Stimulated activated CD8-positive, alpha-beta memory T cell treated with anti-CD3 and anti-CD28 coated beads, Interleukin-4, amount 100 ng/mL, for 24 hours (primary cell): ENCODE measurements at regions not wholly inside any gene's neighbourhood (a gene's known extent, or its start where the extent isn't known, plus 50 kb on each side); places are given as distances from the start of the nearest gene placed in this dataset.
A peak's percentile ranks its signal among the peaks of the same experiment; 100 is the strongest.

Experiments
- DNase-seq: peaks from one replicate; pipeline ENCODE4 v3.0.0-alpha.2; 2020; ENCODE audit warnings: low read depth

DNA sequence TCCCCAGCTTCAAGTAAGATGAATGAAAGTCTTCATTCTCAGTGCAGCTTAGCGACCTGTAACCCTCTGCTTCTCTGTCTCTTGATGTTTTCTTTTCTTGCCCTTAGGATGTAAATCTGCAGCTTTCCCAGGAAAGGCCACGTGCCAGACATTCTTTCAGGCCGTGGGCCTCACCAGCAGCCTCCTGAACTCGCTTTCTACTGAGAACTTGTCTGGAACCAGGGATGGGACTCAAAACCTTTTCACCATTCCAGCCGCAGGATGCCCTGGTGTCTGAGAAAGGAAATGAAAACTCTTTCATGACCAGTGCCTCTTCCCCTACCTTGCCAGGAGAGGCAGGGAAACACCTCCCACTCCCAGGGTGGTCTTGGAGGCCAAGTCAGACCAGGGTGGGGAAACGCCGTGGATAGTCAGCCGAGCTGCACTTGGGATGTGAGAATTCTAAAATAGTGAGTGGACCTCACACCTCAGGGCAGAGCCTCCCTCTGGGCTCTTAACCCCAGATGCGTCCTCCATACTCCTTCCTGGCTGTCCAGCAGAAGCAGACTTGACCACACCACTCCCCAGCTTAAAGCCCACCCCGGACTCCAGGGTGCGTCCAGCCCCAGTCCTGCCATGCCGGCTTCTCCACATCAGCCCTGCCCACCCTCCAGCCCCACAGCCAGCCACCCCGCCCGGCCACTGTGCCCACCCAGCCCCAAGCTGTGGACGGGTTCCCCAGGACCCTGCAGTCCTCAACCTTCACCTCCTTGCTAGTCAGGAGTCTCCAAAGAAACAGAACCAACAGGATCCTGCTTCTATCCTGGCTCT, 115.5 kb downstream of the TWIST2 start:
- DNase-seq, result no peak

DNA sequence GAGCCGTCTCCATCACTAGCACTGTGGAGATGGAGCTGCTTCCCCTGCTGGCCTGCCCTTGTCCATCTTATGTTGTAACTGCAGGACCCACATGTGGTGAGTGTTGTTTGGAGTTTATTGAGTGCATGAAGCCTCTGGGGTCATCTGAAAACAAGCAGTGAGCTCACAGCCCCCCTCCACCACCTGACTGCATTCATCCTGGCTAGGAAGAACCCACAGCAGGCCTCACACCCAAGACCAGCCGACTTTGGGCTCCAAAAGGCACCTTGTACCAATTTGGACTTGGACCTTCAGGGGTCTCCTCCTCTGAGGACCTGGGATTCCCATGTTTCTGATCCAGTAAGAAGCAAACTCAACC, 116.1 kb downstream of the TWIST2 start:
- DNase-seq, result no peak

DNA sequence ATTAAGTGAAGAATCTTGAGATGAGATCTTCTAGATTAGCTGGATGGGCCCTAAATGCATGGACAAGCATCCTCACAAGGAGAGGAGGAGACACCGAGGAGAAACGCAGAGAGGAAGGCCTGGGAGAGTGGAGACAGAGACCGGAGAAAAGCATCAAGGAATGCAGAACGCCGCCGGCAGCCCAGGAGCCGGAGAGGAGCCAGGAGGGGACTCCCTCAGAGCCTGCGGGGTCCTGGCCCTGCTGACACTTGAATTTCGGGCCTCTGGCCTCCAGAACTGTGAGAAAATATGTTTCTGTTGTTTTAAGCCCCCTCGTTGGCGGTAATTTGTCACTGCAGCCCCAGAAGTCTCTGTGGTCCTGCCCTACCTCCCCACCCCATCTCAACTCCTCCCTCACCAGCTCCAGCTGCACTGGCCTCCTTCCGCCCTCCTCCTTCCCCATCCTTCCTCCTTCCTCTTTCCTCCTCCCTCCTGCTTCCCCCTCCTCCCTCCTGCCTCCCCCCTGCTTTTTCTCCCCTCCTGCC, 116.7 kb downstream of the TWIST2 start:
- no peak for DNase-seq

DNA sequence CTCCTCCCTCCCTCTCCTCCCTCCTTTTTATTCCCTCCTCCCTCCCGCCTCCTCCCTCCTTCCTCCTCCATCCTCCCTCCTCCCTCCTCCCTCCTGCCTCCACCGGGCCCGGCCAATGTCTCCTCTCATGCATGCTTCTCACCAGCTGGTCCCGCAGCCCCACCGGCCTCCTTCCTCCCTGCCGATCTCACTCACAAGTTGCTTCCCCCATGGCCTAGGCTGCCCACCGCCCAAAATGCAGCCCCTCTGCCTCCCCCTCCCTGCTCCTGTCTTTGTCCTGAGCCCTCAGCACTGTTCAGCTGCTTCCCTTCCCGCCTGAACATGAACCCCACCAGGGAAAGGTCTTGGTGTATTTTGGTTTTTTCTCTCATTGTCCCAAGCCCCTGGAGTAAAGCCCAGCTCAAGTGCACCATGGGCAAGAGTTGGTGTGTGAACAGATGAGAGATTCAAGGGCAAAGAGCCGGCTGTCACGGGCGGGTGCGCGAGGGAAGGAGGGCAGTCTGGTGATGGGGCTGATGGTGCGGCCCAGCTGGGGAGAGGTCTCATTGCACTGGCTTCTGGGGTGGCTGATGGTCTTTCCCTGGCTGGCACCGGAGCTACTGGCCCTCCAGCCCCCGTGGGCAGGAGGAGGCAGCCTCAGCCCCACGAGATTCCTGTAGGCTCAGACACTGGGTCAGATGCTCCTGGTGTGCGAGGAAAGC, 117.6 kb downstream of the TWIST2 start:
- no peak for DNase-seq

DNA sequence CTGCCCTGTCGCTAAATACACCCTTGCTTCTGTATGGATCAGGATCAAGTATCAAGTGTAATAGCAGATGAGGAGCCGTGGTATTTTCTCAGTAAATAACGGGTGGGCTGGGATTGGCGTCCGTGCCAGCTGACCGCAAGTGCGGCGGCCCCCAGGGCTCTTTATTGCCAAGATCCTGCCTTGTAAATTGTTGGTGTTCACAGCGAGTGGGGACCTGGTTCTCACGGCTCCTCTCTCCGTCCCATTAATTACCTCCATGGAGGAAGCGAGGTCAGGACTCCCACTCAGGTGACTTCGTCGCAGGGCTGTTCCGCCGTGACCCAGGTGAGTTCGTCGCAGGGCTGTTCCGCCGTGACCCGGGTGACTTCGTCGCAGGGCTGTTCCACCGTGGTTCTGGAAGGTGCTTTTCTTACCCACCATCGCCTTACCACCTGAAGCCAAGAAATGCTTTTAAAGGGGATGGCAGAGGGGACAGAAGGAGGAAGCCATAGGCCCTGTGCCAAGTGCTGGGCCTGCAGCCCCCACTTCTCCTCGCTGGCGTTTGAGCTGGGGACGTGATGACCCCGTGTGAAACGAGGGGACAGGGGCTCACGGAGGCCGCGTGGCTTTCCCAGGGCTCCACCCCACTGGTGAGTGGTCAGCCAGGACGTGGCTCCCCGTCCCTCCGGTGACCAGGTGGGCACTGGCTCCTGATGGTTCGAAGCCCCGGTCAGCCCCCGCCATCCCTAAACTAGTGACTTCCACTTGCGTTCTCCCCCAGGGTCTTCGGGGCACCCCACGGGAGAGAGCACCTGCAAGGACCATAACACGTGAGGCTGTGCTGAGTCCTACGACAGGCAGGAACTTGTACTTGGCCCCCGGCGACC, 118.4 kb downstream of the TWIST2 start:
- DNase-seq, result no peak

DNA sequence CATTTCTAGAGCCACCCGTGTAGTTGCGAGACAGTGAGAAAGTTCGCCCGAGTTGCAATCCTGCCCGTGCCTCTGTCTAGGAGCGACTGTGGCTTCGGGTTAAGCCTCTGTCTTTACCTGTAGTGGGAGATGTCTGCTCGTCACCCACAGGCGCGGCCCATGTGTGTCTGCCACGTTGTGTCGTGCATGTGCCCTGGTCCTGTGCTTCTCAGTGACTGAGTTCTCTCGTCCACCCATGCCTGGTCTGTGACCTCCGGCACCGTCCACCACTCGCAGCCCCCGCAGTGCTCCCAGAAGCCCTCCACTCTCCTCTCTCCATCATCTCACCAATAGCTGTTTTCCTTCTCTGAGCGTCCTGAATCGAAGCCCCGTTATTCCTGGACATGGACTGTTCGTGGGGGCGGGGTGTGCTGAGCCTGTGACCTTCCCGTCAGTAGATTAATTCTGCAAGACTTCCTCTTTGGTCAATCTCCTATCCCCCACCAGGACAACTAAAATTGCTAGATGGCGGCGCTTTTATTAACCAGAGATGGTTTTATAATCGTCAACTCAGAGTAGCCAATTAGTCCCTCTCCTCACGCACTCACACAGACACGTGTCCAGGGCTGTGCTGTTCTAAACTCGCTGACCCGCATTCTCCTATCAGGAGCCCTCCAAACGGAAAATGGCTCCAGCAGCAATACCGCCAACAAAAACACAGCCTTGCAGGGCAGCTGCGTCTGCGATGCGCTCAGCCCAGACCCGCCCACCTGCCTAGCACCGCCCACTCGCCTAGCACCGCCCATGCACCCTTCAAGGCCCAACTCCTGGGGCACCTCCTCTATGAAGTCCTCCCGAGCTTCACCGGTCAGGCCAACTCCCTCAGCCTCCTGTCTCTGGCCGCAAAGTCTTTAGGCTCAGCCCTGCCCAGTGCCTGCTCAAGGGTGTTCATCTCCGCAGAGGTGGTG, 119.4 kb downstream of the TWIST2 start:
- DNase-seq, result no peak

DNA sequence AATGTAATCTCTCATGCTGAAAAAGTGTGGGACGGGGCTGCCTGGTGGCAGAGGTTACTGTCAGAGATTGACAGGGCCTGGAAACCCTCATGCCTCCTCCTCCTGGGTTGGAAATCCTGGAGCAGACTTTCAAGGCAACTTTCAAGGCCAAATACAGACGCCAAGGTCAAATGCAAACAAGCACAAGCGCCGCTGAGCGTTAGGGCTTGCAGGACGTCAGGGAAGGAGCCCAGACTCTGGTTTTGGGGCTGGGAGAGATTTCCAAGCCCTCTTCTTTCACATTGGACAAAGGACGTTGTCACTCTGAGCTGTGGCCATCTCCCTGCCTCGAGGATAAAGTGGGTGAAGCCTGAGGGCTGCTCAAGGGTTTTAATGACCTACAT, 120.1 kb downstream of the TWIST2 start:
- no peak for DNase-seq

DNA sequence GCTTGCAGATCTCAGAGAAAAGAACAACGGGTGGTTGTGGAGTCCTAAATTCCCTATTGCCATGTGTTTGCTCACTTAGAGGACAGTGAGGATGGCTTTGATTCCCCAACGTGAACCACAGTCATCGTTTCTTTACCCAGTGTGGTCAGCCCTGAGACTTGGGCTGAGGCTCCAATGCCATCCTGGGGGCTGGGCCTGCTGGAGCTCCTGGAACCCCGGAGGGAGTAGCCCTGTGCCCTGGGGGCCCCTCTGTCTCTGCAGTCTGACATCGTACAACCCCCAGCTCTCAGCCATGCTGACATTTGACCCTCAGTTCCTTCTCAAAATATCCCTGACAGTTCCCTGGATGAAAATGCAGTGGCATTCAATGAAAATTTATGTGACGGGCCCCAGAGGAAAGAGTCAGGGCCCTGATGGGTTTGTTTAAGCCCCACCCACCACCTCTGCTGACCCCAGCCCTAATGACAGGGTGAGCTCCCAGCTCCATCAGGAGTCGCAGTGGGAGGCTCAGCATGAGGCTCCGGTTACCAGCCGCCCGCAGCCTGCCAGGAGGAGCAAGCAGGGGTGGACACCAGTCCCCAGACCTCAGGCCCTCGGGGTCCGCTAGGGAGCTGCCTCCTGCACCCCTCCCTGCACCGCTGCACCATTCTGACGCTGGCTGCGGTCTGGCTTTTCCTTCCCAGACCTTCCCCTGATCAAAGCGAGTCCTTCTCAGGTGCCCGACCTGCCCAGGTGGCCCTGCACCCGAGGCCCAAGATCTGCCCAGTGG, 120.9 kb downstream of the TWIST2 start:
- no peak for DNase-seq

DNA sequence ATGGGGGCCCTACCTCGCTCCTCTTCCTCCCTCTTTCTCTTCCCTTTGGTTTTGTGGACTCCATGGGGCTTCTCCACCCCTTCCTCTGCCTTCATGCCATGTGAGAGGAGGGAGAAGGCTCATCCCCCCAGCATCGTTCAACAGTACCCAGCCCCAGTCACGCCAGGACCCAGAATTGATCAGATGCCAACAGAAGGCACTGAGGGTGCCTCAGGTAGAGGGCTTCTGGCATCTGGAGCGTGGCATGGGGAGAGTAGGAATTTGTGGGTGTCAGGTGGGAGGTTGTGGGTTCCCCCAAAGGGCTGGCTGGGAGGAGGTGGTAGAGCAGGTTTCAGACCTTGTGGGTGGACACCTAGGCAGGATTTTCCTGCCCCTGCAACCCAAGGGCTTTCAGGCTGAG, 122.0 kb downstream of the TWIST2 start:
- no peak for DNase-seq

DNA sequence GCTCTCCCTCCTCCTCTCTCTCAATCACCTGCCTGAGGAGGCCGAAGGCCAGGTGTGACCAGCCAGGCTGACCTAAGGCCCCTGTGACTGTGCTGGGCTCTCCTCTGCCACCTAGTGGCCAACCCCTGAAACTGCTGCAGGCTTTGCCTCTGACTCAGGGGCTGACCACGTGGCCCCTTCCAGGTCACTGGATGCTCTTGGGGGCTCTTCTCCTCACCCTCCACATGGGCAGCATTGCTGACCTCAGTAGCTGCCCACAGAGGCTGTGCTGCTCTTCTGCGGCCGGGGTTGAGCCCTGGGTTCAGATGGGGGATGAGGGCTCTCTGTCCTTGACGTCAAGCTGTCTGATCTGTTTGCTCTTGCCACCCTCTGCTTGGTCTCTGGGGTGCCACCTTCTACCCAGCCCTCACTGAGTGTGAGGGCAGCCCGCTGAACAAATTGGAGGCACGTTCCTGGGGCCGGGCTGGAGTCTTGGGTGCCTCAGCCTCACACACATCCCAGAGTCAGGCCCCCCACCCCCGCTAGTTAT, 122.7 kb downstream of the TWIST2 start:
- DNase-seq, result peak; percentile 28

DNA sequence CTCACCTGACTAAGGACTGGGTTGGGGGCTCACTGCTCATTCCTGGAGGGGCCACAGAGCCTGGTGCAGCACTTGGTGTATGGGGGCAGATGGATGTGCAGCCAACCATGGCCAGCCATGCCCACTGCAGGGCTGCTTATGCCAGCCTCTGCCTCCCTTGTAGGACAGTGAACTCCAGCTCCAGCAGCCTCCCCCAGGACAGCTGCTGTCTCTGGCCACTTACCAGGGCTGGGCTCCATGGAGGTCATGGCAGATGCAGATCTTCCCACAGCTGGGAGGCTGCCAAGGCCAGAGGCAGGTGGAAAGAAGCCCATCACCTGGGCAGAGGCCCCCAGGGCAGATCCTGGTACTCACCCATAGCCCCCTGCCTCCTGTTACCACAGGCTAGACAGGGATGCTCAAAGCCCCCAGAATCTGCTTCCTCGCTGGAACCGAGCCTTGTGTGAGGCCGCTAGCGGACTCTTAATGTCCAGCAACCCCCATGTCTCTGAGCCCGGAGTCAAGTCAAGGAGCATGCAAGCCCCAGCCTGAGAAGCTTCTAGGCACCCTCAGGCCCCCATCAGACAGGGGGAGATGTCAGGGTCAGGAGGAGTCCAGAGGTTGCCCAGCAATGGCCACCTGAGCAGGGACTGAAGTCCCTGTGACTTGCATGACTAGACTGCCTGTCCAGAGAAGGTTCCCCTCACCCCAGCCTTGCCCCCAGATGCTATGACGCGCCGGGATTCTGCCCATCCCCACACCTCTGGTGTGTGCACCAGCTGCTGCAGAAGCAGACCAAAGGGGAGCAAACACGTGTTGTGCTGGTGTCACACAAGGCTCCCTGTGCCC, 123.6 kb downstream of the TWIST2 start:
- no peak for DNase-seq

DNA sequence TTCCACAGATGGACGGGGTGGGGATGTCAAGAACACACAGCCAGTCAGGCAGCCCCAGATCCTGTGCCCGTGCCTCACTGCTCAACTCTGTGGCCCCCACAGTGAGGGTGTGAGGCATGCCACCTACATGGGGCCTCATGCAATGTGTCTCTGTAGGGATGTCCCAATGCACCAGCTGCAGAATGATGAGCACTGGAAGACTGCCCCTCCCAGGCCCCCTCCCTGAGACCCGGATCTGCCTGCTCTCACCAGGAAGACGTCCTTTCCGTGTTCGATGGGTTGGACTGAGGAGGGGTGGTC, 124.2 kb downstream of the TWIST2 start:
- DNase-seq, result no peak

DNA sequence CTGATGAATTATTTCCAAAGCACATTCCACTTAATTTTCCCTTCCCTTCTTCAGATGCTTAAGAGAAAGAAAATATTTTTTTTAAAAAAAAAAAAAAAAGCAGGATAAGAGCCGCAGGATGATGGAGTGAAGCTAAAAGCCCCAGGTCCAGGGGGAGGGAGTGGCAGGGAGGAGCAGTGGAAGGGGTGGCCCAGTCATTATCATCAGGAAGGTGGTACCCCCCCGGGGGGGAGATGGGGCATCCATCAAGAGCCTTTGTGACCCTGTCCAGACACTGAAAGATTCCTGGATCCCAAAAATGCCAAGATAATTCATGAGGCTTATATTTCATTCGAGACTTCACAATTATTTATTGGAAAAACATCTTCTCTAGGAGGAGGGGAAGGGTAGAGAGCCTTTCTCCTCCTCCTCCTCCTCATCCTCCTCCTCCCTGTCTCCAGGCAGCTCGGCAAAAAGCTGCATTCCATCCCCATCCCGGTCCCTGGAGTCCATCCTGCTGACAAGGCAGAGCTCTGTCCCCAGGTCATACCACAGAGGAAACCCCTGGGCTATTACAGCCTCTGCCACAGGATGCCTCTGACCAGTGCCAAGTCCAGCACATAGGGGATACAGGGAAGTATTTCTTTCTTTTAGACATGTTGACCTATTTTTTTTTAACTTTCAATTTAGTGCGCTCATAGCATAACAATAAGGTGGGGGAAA, 125.3 kb downstream of the TWIST2 start:
- no peak for DNase-seq

DNA sequence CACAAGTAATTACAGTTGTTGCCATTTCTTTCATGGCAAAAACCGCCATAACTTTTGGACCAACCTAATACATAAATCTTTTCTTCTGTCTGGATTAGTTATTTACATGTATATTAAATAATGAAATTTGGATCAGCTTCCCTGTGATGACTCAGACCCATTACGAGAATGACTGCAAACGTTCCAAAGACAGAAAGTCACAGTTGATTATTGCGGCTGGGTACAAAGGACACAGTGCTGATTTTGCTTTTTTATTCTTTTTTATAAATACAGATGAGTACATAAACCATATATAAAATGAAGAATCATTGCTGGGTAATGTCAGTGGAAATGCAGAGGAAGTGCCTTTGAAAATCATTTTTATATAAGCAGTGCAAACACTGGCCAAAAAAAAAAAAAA, 126.2 kb downstream of the TWIST2 start:
- no peak for DNase-seq

DNA sequence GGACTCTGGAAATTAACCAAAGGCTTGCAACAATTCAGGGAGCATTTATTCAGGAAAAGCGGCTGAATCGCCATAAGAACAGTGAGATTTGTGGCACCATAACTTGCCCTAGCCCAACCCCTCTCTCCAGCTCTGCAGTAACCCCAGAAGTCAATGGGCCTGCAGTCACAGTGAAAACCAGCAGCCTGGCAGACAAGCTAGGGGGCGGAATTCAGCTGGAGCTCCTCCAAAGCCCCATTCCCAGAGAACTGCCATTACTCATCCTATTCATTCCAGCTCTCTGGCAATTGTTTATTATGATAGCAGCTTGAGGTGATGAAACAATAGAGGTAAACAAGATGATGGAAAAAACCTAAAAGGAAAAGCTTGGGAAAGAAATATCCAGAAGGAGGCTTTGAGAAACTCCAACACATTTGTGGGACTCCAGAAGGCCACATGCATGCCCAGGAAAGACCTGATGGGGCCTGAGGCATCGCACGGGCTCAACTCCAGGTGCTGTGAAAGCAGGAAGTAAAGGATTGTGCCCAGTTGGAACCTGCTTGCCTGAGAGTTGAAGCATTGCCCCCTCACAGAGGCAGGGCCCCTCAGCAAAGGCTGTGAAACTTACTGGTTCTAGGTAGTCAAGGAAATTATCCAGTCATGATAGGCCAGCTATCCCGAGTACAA, 126.7 kb downstream of the TWIST2 start:
- no peak for DNase-seq

DNA sequence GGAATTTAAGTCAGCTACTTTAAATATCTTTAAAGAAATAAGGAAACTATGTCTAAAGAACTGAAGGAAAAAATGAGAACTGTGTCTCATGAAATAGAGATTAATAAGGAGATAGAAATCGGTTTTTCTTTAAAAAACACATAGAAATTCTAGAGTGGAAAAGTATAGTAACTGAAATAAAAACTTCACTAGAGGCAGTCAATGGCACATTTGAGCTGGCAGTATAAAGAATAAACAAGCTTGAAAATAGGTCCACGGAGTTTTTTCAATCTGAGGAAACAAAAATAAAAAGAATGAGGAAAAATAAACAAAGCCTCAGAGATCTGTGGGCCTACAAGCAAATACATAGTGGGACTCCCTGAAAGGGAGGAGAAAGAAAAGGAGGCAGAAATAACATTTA, 127.5 kb downstream of the TWIST2 start:
- no peak for DNase-seq

DNA sequence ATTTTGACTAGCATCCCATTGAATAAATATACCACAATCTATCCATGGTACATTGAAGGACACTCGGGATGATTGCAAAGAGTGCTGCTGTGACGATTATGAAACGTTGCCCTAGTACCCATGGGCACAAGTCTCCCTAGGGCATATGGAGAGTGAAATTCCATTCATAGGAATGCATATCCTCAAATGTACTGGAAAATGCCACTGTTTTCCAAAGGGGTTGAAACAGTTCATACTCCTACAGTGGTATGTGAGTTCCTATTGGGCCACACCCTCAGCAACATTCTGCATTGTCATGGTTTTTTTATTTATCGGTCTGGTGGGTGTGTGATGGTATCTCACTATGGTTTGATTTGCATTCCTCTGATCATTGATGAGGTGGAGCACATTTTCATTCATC, 130.6 kb downstream of the TWIST2 start:
- DNase-seq, result no peak

DNA sequence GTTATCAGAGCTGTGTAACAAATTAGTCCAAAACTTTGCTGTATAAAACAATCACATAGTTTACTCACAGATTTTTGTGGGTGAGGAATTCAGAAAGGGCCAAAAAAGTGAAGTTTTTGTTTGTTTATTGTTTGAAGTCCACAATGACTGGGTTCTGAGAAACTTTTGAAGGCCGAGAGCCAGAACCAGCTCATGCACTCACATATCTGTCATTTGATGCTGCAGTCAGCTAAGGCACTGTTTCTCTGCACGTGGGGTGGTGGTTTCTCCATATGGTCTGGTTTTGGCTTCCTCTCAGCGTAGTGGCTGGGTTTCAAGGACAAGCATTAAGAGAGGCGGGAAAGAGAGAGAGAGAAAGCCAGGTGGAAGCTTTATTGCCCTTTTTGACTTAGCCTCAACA, 131.8 kb downstream of the TWIST2 start:
- DNase-seq, result no peak
